ENCODE measurements at regions not wholly inside any gene's neighbourhood (a gene's known extent, or its start where the extent isn't known, plus 50 kb on each side); places are given as distances from the start of the nearest gene placed in this dataset.
"Not testable (repeated sequence)": the region's sequence is repeated elsewhere in the genome, so short reads cannot be mapped to it uniquely, and the experiment has no call there.

DNA sequence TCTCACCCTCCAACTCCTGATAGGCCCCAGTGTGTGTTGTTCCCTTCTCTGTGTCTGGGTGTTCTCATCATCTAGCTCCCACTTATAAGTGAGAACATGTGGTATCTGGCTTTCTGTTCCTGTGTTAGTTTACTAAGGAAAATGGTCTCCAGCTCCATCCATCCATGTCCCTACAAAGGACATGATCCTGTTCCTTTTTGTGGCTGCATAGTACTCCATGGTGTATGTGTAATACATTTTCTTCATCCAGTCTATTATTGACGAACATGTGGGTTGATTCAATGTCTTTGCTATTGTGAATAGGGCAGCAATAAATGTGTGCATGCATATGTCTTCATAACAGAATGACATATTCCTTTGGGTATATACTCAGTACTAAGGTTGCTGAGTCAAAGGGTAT, 1397.0 kb downstream of the UQCRFS1 start:
- no peaks in the 10 kb centered on the region; a peak in 2 of 3 replicates for H3K36me3 ChIP-seq (ENCODE audit: control insufficient read depth in 2 of 2, insufficient read depth in 1 of 2, low read length in 2 of 2)
- no peak overlapping the region for H3K27ac ChIP-seq (ENCODE audit: extremely low read depth, low read depth, low read length)
- ChIA-PET POLR2A (interaction anchor here (1.2 kb wide), 1 partner anchor 22 kb away, joined by 3 read pairs; no protein-coding TSS in a partner anchor), CTCF (no interaction called here)
- TF ChIP-seq ZNF146 (tag by site-specific recombination; IDR thresholded peaks at IDR 0.05) (peak; percentile 90), ZNF514 (tag by site-specific recombination; IDR thresholded peaks at IDR 0.05) (no peak), KLF9 (tag by site-specific recombination; IDR thresholded peaks at IDR 0.05; ENCODE audit: low read depth) (no peak), YY1 (tag by site-specific recombination; IDR thresholded peaks at IDR 0.05) (no peak), GLIS2 (tag by site-specific recombination; IDR thresholded peaks at IDR 0.05) (no peak)
- TF ChIP-seq, protein P1, sequence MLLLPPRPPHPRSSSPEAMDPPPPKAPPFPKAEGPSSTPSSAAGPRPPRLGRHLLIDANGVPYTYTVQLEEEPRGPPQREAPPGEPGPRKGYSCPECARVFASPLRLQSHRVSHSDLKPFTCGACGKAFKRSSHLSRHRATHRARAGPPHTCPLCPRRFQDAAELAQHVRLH (tag by site-specific recombination; IDR thresholded peaks at IDR 0.05) = 0 out of 2 replicates have a peak, but pooled peaks have one; percentile 11
- TF ChIP-seq, protein P2, sequence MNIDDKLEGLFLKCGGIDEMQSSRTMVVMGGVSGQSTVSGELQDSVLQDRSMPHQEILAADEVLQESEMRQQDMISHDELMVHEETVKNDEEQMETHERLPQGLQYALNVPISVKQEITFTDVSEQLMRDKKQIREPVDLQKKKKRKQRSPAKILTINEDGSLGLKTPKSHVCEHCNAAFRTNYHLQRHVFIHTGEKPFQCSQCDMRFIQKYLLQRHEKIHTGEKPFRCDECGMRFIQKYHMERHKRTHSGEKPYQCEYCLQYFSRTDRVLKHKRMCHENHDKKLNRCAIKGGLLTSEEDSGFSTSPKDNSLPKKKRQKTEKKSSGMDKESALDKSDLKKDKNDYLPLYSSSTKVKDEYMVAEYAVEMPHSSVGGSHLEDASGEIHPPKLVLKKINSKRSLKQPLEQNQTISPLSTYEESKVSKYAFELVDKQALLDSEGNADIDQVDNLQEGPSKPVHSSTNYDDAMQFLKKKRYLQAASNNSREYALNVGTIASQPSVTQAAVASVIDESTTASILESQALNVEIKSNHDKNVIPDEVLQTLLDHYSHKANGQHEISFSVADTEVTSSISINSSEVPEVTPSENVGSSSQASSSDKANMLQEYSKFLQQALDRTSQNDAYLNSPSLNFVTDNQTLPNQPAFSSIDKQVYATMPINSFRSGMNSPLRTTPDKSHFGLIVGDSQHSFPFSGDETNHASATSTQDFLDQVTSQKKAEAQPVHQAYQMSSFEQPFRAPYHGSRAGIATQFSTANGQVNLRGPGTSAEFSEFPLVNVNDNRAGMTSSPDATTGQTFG (tag by site-specific recombination; IDR thresholded peaks at IDR 0.05; ENCODE audit: borderline replicate concordance) = no peak
- no peak overlapping the region for H3K4me3 ChIP-seq (ENCODE audit: low read depth, low read length)
- no peaks in the 10 kb centered on the region for H3K4me1 ChIP-seq (ENCODE audit: control insufficient read depth, insufficient read depth, low read length)
- H3K9me3 ChIP-seq (ENCODE audit: control insufficient read depth, insufficient read depth, low read depth, low read length) = no peaks in the 10 kb centered on the region

DNA sequence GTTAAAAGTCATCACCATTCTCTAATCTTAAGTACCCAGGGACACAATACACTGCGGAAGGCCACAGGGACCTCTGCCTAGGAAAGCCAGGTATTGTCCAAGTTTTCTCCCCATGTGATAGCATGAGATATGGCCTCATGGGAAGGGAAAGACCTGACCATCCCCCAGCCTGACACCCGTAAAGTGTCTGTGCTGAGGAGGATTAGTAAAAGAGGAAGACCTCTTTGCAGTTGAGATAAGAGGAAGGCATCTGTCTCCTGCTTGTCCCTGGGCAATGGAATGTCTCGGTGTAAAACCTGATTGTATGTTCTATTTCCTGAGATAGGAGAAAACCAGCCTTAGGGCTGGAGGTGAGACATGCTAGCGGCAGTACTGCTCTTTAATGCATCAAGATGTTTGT, 1398.1 kb downstream of the UQCRFS1 start:
- H3K27ac ChIP-seq (ENCODE audit: extremely low read depth, low read depth, low read length); H3K4me3 ChIP-seq (ENCODE audit: low read depth, low read length); H3K36me3 ChIP-seq (ENCODE audit: control insufficient read depth in 2 of 2, insufficient read depth in 1 of 2, low read length in 2 of 2); H3K4me1 ChIP-seq (ENCODE audit: control insufficient read depth, insufficient read depth, low read length); H3K9me3 ChIP-seq (ENCODE audit: control insufficient read depth, insufficient read depth, low read depth, low read length); CTCF ChIA-PET: not testable (repeated sequence)
- POLR2A ChIA-PET = interaction anchor here (1.2 kb wide), 1 partner anchor 21 kb away, joined by 3 read pairs; no protein-coding TSS in a partner anchor

DNA sequence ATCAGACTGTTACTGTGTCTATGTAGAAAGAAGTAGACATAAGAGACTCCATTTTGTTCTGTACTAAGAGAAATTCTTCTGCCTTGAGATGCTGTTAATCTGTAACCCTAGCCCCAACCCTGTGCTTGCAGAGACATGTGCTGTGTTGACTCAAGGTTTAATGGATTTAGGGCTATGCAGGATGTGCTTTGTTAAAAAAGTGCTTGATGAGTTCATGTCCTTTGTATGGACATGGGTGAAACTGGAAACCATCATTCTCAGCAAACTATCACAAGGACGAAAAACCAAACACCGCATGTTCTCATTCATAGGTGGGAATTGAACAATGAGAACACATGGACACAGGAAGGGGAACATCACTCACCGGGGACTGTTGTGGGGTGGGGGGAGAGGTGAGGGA, 1398.7 kb downstream of the UQCRFS1 start:
- H3K4me1 ChIP-seq (ENCODE audit: control insufficient read depth, insufficient read depth, low read length); H3K4me3 ChIP-seq (ENCODE audit: low read depth, low read length); POLR2A ChIA-PET; H3K36me3 ChIP-seq (ENCODE audit: control insufficient read depth in 2 of 2, insufficient read depth in 1 of 2, low read length in 2 of 2); H3K9me3 ChIP-seq (ENCODE audit: control insufficient read depth, insufficient read depth, low read depth, low read length); CTCF ChIA-PET; H3K27ac ChIP-seq (ENCODE audit: extremely low read depth, low read depth, low read length): not testable (repeated sequence)
- TF ChIP-seq, protein P3, sequence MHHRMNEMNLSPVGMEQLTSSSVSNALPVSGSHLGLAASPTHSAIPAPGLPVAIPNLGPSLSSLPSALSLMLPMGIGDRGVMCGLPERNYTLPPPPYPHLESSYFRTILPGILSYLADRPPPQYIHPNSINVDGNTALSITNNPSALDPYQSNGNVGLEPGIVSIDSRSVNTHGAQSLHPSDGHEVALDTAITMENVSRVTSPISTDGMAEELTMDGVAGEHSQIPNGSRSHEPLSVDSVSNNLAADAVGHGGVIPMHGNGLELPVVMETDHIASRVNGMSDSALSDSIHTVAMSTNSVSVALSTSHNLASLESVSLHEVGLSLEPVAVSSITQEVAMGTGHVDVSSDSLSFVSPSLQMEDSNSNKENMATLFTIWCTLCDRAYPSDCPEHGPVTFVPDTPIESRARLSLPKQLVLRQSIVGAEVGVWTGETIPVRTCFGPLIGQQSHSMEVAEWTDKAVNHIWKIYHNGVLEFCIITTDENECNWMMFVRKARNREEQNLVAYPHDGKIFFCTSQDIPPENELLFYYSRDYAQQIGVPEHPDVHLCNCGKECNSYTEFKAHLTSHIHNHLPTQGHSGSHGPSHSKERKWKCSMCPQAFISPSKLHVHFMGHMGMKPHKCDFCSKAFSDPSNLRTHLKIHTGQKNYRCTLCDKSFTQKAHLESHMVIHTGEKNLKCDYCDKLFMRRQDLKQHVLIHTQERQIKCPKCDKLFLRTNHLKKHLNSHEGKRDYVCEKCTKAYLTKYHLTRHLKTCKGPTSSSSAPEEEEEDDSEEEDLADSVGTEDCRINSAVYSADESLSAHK (tag by site-specific recombination; IDR thresholded peaks at IDR 0.05) = peak; percentile 67; the same call in 1 of the 2 replicates

DNA sequence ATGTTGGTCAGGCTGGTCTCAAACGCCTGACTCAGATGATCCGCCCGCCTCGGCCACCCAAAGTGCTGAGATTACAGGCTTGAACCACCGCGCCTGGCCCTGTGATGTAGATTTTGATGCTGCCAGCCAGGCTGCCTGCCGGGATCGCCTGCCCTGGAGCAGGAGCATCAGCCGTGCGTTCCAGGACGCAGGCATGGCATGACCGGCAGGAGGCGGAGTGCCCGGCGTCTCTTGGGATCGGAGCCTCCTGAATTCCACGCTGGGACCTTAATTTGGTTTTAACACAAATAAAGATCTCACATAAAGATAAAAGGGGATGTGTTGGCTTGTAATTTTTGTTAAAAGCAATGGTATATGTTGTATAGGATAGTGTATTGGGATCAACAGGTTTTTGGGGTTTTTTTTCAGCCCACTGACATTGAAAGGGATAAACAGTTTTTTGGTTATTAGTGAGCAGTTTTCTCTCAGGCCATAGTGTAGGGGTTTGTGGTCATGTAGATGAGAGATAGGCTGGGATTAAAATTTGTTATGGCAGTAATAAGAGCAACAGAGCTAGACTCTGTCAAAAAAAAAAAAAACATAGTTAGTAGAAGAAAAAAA, 1406.4 kb downstream of the UQCRFS1 start:
- Histone ChIP-seq H3K4me3 (ENCODE audit: low read depth, low read length) (no peak overlapping the region), H3K27ac (ENCODE audit: extremely low read depth, low read depth, low read length) (no peak overlapping the region), H3K36me3 (ENCODE audit: control insufficient read depth in 2 of 2, insufficient read depth in 1 of 2, low read length in 2 of 2) (peaks cover 10 to 24% of the 10 kb centered on the region in 2 experiments), H3K9me3 (ENCODE audit: control insufficient read depth, insufficient read depth, low read depth, low read length) (no peaks in the 10 kb centered on the region), H3K4me1 (ENCODE audit: control insufficient read depth, insufficient read depth, low read length) (no peaks in the 10 kb centered on the region)
- ChIA-PET POLR2A (no interaction called here), CTCF (interaction anchor here (0.6 kb wide), 1 partner anchor 230 kb away, joined by 3 read pairs; no protein-coding TSS in a partner anchor)
- TF ChIP-seq, protein P4, sequence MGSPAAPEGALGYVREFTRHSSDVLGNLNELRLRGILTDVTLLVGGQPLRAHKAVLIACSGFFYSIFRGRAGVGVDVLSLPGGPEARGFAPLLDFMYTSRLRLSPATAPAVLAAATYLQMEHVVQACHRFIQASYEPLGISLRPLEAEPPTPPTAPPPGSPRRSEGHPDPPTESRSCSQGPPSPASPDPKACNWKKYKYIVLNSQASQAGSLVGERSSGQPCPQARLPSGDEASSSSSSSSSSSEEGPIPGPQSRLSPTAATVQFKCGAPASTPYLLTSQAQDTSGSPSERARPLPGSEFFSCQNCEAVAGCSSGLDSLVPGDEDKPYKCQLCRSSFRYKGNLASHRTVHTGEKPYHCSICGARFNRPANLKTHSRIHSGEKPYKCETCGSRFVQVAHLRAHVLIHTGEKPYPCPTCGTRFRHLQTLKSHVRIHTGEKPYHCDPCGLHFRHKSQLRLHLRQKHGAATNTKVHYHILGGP (tag by site-specific recombination; IDR thresholded peaks at IDR 0.05) = no peak
- TF ChIP-seq, protein P5, sequence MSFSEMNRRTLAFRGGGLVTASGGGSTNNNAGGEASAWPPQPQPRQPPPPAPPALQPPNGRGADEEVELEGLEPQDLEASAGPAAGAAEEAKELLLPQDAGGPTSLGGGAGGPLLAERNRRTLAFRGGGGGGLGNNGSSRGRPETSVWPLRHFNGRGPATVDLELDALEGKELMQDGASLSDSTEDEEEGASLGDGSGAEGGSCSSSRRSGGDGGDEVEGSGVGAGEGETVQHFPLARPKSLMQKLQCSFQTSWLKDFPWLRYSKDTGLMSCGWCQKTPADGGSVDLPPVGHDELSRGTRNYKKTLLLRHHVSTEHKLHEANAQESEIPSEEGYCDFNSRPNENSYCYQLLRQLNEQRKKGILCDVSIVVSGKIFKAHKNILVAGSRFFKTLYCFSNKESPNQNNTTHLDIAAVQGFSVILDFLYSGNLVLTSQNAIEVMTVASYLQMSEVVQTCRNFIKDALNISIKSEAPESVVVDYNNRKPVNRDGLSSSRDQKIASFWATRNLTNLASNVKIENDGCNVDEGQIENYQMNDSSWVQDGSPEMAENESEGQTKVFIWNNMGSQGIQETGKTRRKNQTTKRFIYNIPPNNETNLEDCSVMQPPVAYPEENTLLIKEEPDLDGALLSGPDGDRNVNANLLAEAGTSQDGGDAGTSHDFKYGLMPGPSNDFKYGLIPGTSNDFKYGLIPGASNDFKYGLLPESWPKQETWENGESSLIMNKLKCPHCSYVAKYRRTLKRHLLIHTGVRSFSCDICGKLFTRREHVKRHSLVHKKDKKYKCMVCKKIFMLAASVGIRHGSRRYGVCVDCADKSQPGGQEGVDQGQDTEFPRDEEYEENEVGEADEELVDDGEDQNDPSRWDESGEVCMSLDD (tag by site-specific recombination; IDR thresholded peaks at IDR 0.05) = no peak
- peak; percentile 67 for TF ChIP-seq SCRT2 (tag by site-specific recombination; IDR thresholded peaks at IDR 0.05)
- TF ChIP-seq ZNF707 (tag by site-specific recombination; IDR thresholded peaks at IDR 0.05) = no peak
- TF ChIP-seq SCRT1 (tag by site-specific recombination; IDR thresholded peaks at IDR 0.05; ENCODE audit: borderline replicate concordance) = peak; percentile 57; the same call in 1 of the 2 replicates
- TF ChIP-seq ZNF37A (tag by site-specific recombination; IDR thresholded peaks at IDR 0.05) = no peak
- no peak for TF ChIP-seq ZBTB21 (tag by site-specific recombination; IDR thresholded peaks at IDR 0.05)
